OCI-M2 (cell line): ENCODE measurements at regions not wholly inside any gene's neighbourhood (a gene's known extent, or its start where the extent isn't known, plus 50 kb on each side); places are given as distances from the start of the nearest gene placed in this dataset.

ENCODE experiments used
- DNase-seq: peaks from one replicate; lab custom pipeline; 2025; ENCODE audit not compliant: unreplicated experiment; lab: John Stamatoyannopoulos, UW

DNA sequence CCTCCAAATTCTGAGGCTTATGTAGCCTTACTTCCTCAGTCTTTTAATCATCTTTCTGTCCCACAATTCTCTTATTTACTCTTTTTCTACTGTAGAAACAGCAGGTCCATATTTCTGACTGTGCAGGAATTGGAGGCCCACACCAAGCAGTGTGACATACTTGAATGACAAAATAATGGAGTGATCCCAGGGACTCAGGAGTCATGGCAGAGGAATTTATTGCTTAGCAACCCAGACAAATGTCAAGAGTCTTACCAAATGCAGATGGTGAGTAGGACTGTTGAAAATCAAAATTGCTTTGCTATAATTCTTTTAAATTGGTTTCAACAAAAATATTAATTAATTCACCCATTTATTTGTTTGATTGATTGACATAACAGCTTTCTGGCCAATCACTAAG is 59.9 kb downstream of the HTR1B start:
- DNase-seq = no peak

DNA sequence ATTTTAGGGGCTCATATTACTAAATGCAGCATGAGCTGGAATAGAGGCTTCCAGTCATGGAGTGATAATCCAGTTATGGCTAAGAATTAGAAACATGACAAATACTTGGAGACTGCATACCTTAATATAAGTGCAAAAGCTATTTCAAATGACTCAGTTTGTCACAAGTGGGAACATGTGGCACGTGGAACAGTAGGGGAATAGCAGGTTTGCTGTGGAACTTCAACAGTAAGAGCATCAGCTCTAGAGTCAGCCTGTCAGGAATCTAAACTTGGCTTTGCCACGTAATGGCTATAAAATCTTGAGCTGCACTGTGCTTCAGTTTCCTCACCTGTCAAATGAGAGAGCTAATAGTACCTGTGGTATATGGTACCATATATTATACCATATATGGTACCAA is 62.1 kb downstream of the HTR1B start:
- DNase-seq = no peak

DNA sequence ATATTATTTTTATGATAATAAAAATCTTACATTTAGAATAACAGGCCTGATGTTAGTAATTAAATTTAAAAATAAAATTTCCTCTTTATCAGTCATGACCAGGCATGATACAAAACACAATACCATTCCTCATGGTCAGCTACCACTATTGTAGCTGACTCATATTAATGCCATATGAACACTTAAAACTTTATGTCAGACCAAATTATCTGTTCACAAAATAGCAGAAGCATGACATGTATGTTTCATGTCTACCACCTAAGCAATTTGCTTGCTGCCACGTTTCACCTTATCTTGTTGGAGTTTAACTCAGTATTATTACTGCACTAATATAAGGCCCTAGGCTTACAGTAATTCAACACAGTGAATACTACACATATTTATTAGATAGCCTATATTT is 65.7 kb downstream of the HTR1B start:
- no peak for DNase-seq

DNA sequence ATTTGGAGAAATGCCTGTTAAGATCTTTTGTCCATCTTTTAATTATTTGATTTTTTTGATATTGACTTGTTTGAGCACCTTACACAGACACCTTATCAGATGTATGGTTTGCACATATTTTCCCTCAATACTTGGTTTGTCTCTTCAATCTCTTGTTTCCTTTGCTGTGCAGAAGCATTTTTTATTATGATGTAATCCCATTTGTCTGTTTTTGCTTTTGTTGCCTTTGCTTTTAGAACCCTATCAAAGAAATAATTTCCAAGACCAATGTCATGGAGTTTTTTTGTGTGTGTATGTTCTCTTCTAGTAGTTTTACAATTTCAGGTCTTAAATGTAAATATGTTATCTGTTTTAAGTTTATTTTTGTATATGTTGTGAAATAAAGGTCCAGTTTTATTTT is 73.9 kb downstream of the HTR1B start:
- no peak for DNase-seq

DNA sequence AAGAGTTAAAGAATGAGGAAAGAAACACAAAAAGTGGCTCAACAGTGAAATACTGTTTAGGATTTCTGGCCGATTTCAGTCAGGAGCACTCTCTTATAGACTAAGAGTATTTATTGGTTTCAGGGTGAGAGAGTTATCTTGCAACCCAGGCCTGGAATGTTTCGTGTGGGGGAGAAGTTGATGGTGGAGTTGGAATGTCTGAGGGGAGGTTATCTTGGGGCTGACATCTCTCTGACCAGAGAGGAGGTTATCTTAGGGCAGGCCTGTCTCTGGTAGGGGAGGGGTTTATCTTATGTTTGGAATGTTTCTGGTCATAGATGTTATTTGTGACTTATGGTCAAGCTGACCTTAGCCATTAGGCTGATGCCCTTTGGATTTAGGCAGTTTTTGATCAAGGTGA is 80.3 kb downstream of the HTR1B start:
- DNase-seq = peak; percentile 60

DNA sequence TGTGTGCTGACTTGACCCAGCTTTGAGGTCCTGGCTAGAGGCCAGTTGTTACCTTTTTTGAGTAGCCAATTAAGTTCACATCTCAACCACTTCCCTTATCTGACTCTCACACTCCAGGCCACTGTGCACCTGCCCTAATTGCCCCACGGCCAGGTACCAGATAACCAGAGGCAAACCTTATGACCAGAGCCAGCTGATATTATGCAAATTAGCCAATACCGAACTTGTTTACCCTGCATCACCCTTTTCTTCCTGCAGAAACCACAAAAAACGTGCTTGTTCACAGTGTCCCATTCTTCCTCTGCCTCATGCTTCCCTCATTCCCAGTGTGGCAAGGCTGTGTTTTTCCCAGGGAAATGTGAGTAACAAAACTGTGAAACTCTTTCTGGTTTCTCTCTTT is 89.3 kb downstream of the HTR1B start:
- no peak for DNase-seq

DNA sequence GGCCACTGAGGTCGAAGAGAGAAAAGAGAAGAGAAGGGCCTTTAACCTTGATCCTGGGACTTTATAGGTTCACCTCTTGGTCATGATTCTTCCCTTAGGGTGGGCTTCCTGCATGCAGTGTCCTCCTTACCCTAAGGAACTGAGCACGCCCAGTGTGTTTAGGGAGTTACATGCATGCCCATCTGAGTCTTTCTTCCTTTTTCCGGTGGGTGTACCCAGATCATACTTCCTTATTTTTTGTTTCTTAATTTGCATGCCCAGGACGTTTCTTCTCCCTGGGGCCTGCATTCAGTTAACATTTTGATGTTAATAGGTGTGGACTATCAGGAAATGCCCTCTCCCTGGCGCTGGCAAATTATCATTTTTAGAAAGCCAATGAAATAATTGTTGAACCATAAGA is 91.5 kb downstream of the HTR1B start:
- no peak for DNase-seq

DNA sequence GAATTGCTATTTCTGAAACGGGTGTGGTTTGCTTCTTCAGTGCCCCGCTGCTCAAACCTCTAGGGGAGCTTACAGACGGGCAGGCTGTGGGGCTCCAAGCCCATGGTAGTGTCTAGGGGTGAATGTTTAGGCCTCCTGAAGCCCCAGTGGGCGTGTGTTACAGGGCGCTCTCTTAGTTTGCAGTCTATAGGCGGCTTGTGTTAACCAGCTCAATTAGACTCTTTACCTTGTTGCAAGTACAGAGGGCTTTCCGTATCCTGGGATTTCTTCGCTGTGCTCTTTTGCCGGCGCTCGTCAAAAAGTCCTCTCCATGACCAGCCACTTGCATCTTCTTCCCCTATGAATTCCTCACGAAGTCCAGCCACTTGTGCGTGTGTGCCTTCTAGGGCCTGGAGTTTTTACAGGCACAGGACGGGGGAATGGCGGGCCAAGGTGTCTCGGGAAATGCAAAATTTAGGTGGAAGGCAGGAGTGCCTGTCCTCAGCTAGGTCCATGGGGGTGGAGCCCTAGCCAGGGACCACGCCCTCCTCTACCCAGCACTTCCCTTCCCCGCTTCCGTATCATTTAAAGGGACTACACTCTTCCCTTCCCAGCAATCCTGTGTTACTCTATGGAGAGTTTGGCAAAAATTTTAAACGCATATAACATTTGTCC is 94.5 kb downstream of the HTR1B start:
- DNase-seq = peak; percentile 57

DNA sequence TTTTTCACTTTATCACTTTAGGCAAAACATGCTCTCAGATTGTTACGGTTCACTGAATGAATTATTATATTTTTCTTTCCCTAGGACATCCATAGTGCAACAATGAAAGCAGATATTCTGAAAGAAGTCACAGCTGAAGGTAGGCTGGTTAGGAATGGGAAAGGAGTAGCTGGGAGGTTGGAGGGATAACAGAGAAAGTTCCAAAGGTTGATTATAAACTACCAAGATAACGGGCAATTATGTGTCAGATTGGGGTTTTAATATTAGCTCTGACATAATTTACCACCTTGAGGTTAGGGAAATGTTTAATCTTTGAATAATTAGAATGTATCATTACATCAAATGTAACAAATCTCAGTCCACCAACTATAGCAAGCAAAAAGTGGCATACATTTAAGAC is 96.5 kb downstream of the HTR1B start:
- no peak for DNase-seq

DNA sequence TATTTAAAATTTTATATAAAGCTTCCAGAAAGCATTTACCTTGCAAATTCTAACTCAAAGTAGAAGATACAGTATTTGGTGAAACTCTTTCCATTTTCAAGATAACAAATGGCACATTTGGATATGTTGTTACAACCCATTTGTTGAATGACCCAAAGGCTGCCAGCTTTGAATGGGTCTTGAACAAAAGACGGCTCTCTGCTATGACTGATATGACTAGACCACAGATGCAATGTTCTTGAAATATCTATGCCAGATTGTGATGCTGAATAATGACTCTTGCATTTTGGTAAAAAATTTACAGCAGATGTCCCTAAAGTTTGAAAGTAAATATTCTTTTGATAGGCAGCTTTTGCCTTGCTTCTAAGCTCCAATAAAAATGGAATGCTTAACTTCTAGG is 99.6 kb downstream of the HTR1B start:
- DNase-seq = no peak

DNA sequence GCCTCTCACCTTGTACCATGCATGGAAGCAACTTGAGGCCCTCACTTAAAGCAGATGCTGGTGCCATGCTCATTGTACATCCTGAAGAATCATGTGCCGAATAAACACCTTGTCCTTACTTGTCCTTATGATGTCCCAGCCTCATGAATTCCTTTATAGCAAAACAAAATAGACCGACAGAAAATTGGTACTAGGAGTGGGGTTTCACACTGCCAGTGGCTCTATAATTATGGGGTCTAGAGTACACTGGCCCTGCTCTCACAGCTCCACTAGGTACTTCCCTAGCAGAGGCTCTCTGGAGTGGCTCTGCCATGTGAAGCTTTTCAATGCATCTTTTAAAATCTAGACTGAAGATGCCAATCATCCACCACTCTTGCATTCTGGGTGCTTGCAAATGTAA is 101.2 kb downstream of the HTR1B start:
- DNase-seq = no peak

DNA sequence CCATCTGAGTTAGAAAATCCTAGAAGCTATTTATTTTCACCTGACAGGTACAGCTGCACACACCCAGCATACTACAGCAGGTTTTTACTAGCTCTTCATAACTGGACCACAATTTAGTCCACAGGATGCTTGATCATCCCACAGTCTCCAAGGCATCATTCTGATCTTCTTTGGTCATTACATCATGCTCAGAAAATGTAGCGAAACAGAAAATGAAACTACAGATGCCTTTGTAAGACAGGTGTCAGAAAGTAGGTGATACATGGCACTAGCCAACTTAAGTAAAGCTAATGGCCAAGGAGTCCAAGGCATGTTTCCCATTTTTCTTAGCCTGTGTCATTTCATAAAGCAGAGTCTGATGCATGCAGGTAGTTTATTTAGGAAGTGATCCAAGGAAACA is 102.3 kb downstream of the HTR1B start:
- no peak for DNase-seq

DNA sequence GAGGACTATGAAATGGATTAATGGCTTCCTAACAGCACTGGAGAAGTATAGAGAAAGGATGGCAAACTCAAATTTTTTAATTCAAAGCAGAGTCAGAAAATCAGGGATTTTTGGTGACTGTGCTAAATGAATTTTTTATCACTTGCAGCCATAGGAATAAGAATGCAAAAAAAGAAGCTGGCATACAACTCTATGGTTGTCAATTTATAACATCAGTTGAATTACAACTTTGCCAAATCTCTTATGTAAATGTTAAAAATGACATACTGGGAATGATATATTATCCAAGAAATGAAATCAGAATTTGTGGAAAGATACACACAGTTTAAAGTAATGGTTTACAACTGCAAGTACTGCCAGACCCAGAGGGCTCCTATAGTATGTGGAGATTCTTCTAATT is 106.5 kb downstream of the HTR1B start:
- no peak for DNase-seq

DNA sequence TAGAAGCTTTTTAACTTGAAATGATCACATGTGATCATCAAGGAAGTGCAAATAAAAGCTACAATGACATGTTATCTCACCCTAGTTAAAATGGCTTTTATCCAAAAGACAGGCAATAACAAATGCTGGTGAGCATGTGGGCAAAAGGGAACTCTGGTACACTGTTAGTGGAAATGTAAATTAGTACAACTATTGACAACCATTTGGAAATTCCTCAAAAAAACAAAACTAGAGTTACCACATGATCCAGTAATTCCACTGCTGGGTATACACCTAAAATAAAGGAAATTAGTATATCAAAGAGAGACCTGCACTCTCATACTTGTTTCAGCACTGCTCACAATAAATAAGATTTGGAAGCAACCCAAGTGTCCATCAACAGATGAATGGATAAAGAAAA is 108.7 kb downstream of the HTR1B start:
- DNase-seq = no peak

DNA sequence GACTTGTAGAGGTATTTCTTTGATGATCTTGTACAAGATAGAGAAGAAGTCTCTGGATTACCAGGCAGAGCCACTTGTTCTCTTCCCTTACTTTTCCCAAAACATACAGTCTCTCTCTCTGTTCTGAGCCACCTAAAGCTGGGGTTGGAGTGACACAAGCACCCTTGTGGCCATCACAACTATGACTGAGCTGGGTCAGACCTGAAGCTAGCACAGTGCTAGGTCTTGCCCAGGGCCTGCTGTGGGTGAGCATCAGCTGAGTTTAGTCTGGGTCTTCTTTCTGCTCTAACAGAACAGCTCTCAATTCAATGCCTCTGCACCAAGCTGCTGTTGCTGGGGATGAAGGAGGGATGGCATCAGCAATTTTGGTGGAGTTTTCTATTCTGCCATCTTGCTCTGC is 110.2 kb downstream of the HTR1B start:
- DNase-seq = no peak

DNA sequence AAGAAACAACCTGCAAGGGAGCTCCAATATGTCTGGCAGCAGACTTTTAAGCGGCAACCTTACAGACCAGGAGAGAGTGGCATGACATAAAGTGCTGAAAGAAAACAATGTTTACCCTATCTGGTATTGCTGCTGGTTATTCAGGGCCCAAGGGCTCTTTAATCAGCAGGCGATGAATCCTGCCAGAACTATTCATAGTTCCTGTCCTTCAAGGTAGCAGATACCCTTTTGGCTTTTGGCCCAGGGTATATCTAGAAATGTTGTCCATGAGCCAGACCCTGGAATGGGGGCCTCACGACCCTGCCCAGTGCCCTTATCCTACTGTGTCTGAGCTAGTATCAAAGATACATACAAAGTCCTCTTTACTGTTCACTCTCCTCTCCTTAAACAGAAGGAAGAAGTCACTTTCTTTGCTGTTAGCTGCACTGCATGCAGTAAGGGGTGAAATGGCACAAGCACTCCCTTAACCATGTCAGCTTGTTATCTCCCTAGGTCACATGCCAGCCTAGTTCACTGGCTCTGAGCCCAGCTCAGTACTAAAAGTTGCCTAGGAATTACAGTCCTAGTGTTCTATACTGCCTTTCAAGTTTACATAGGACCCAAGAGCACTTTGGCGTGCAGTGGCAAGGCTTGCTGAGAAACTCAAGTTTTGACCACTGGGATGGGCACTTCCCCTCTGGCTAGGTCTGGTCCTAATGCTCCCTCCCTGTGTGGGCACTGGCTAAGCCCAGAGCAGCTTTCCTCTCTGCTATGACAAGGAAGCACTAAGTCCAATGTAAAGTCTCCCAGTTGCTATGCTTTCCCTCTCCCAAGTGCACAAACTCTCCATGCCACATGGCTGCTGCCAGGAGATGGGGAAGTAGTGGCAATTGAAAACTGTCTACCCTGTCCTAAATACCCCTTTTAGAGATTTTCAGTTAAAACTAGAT is 122.0 kb downstream of the HTR1B start:
- no peak for DNase-seq

DNA sequence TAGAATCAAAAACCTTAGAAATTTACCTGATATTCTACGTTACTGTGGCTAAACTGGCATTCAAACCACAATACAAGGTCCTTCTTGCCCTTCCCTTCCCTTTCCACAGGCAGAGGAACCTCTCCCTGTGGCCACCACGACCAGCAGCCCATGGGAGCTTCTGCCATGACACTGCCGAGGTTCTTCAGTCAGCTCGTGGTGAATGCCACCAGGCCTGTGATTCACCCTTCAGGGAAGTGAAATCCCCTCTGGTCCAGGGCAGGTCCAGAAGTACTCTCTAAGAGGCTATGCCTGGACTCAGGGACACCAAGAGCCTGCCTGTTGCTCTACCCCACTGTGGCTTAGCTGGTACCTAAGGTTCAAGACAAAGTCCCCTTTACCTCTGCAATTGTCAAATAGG is 123.0 kb downstream of the HTR1B start:
- no peak for DNase-seq

DNA sequence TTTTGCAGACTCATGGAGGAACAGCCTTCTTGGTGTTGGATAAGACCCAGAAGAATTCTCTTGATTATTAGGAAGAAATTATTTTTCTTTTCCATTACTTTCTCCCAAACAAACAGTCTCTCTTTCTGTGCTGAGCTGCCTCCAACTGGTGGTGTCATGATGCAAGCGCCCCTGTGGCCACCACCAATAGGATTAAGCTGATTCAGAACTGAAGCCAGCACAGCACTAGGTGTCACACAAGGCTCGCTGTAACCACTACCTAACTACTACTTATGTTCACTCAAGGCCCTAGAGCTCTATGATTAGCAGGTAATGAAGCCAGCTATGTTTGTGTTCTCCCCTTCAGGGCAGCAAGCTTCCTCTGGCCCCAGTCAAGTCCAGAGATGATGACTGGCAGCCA is 123.4 kb downstream of the HTR1B start:
- DNase-seq = no peak

DNA sequence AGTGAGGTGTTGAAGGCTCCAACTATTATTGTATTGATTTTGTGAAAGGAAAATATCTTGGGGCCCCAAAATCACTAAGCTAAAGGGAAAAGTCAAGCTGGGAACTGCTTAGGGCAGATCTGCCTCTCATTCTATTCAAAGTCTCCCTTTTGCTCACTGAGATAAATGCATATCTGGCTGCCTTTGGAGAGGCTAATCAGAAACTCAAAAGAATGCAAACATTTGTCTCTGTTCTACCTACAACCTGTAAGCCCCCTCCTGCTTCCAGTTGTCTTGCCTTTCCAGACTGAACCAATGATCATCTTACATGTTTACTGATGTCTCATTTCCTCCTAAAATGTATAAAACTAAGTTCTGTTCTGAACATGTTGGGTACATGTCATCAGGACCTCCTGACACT is 125.9 kb downstream of the HTR1B start:
- DNase-seq = no peak

DNA sequence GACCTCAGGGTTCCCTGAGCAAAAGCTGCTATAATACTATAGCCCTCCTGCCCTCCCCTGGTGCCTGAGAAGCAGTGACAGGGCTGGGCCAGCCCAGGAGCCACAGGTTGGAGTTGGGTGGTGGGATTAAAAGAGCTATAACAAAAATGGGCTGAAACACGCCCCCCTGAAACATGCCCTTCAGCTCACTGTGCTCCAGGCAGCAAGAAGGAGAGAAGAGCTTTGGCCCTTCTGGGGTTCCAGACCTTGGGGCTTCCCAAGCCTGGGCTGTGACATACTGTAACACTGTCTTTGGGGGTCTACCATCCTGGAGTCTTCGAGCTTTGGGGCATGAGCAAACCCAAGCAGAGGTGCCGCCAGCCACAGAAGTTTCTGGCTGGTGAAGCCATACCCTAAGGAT is 129.2 kb downstream of the HTR1B start:
- DNase-seq = no peak

DNA sequence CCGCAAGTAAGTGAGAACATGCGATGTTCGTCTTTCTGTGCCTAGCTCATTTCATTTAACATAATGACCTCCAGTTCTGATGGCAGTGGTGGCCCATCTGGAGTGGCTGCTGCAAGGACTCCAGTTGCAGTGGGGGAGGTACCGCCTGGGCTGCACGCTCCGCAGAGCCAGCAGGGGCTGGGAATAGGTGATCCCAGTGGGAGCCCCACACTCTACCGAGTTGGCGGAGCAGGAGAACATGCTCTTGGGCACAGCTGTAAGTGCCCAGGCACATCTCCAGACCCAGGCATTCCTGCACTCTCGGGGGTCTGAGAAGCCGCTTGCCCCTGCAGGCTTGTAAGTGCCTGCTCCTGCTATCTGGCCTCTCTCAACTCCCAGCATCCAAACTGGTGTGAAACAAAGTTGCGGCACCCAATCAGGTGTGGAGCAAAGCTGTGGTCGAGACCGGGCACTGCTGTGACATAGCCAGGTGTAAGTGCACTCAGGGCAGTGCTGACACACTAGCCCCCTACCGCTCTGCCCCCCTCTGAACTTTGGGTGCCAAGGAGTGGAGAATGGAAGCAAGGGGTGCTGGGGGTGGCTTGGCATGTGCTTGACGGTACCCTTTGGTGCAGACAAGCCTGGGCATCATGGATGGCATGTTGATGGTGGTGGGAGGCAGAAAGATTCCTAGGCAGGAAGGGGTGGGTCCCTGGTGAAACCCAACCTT is 130.2 kb downstream of the HTR1B start:
- DNase-seq = no peak

DNA sequence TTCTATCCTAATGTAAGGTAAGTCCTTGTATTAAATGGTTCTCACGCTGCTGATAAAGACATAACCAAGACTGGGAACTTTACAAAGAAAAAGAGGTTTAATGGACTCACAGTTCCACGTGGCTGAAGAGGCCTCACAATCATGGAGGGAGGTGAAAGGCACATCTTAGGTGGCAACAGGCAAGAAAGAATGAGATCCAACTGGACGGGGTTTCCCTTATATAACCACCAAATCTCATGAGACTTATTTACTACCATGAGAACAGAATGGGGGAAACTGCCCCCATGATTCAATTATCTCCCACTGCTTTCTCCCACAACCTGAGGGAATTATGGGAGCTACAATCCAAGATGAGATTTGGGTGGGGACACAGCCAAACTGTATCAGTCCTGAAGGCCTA is 136.6 kb downstream of the HTR1B start:
- no peak for DNase-seq
